Hematopoietic multipotent progenitor cell treated with erythropoietin and hydrocortisone succinate and interleukin-3 and kit ligand, for 6 days (in vitro differentiated cells): ENCODE measurements at regions not wholly inside any gene's neighbourhood (a gene's known extent, or its start where the extent isn't known, plus 50 kb on each side); places are given as distances from the start of the nearest gene placed in this dataset.

Experiments
- DNase-seq: peaks from one replicate; pipeline ENCODE4 v3.0.0-alpha.2; 2015

GRCh38 chr7:25877802-25878789 lies 273.9 kb upstream of the NFE2L3 start:
- DNase-seq, result no peak

GRCh38 chr7:25879799-25880198 lies 272.2 kb upstream of the NFE2L3 start:
- DNase-seq, result no peak

- no peak for DNase-seq
Measured at GRCh38 chr7:25881317-25882037, 270.5 kb upstream of the NFE2L3 start.

- DNase-seq, result no peak
Measured at GRCh38 chr7:25882151-25882773, 269.7 kb upstream of the NFE2L3 start.

- no peak for DNase-seq
Measured at GRCh38 chr7:25884265-25884828, 267.7 kb upstream of the NFE2L3 start.

GRCh38 chr7:25885057-25885576 lies 266.9 kb upstream of the NFE2L3 start:
- DNase-seq, result no peak

GRCh38 chr7:25886387-25887240 lies 265.4 kb upstream of the NFE2L3 start:
- DNase-seq, result no peak

GRCh38 chr7:25887266-25887665 lies 264.7 kb upstream of the NFE2L3 start:
- DNase-seq, result no peak

- no peak for DNase-seq
Measured at GRCh38 chr7:25887795-25888559, 264.0 kb upstream of the NFE2L3 start.

GRCh38 chr7:25889765-25890164 lies 262.2 kb upstream of the NFE2L3 start:
- no peak for DNase-seq

- DNase-seq, result no peak
Measured at GRCh38 chr7:25891591-25891990, 260.4 kb upstream of the NFE2L3 start.

GRCh38 chr7:25893436-25893835 lies 258.6 kb upstream of the NFE2L3 start:
- DNase-seq, result peak; percentile 18

- DNase-seq, result peak; percentile 75
Measured at GRCh38 chr7:25894002-25894901, 257.7 kb upstream of the NFE2L3 start.

- DNase-seq, result peak; percentile 81
Measured at GRCh38 chr7:25894902-25895791, 256.9 kb upstream of the NFE2L3 start.

- DNase-seq, result no peak
Measured at GRCh38 chr7:25895792-25896171, 256.2 kb upstream of the NFE2L3 start.

- DNase-seq, result peak; percentile 24
Measured at GRCh38 chr7:25897261-25897782, 254.7 kb upstream of the NFE2L3 start.

GRCh38 chr7:25900245-25900644 lies 251.8 kb upstream of the NFE2L3 start:
- DNase-seq, result no peak

- no peak for DNase-seq
Measured at GRCh38 chr7:25900877-25901276, 251.1 kb upstream of the NFE2L3 start.

GRCh38 chr7:25901658-25902057 lies 250.3 kb upstream of the NFE2L3 start:
- no peak for DNase-seq
